Neural progenitor cell (in vitro differentiated cells): ENCODE measurements at regions not wholly inside any gene's neighbourhood (a gene's known extent, or its start where the extent isn't known, plus 50 kb on each side); places are given as distances from the start of the nearest gene placed in this dataset.
A peak's percentile ranks its signal among the peaks of the same experiment; 100 is the strongest.
"Not testable (repeated sequence)": the region's sequence is repeated elsewhere in the genome, so short reads cannot be mapped to it uniquely, and the experiment has no call there.

Source experiments
- DNase-seq: peaks from one replicate; pipeline ENCODE4 v3.0.0-alpha.2; 2016; ENCODE audit warnings: low spot score
- H2AFZ ChIP-seq: fragments of 200-600 bp; sonication (generic); replicated peaks from 2 replicates; pipeline ENCODE4 v1.6.1; 2016; ENCODE audit warnings: antibody characterized with exemption
- H3F3A ChIP-seq: fragments of 200-600 bp; sonication (generic); 2 replicates; pipeline ENCODE4 v1.6.1; 2016; ENCODE audit warnings: antibody characterized with exemption, low read depth
- H3K27ac ChIP-seq: fragments of 200-600 bp; sonication (generic); 2 replicates; pipeline ENCODE4 v1.5.1; 2016; ENCODE audit warnings: mild to moderate bottlenecking
- H3K27me3 ChIP-seq: fragments of 200-600 bp; sonication (generic); 2 replicates; pipeline ENCODE4 v1.6.1; 2016; ENCODE audit warnings: mild to moderate bottlenecking, moderate library complexity
- H3K36me3 ChIP-seq: fragments of 200-600 bp; sonication (generic); 2 replicates; pipeline ENCODE4 v1.5.1; 2016
- H3K4me1 ChIP-seq: fragments of 200-600 bp; sonication (generic); 2 replicates; pipeline ENCODE4 v1.6.1; 2016; ENCODE audit warnings: mixed run types
- H3K4me2 ChIP-seq: fragments of 200-600 bp; sonication (generic); 2 replicates; pipeline ENCODE4 v1.6.1; 2016
- H3K4me3 ChIP-seq: fragments of 200-600 bp; sonication (generic); 2 replicates; pipeline ENCODE4 v1.5.1; 2016
- H3K79me2 ChIP-seq: fragments of 200-600 bp; sonication (generic); 2 replicates; pipeline ENCODE4 v1.6.1; 2016; ENCODE audit warnings: low read depth
- H3K9ac ChIP-seq: fragments of 200-600 bp; sonication (generic); 2 replicates; pipeline ENCODE4 v1.6.1; 2016
- H3K9me3 ChIP-seq: fragments of 200-600 bp; sonication (generic); 2 replicates; pipeline ENCODE4 v1.5.1; 2016; ENCODE audit warnings: low read depth
- H4K20me1 ChIP-seq: fragments of 200-600 bp; sonication (generic); 2 replicates; pipeline ENCODE4 v1.6.1; 2016; ENCODE audit warnings: low read depth
- H3K27ac Mint-ChIP-seq: 3 replicates; pipeline ENCODE4 v1.8.0; 2021; ENCODE audit warnings: mixed read lengths
- H3K27me3 Mint-ChIP-seq: 2 replicates; pipeline ENCODE4 v1.8.0; 2022; ENCODE audit warnings: low read depth, mild to moderate bottlenecking, inconsistent platforms, moderate library complexity, mixed read lengths; ENCODE audit not compliant: insufficient read depth
- H3K36me3 Mint-ChIP-seq: 3 replicates; pipeline ENCODE4 v1.8.0; 2021; ENCODE audit warnings: mixed read lengths
- H3K4me1 Mint-ChIP-seq: 3 replicates; pipeline ENCODE4 v1.8.0; 2021; ENCODE audit warnings: mixed read lengths
- H3K4me3 Mint-ChIP-seq: 3 replicates; pipeline ENCODE4 v1.8.0; 2021; ENCODE audit warnings: mild to moderate bottlenecking, moderate library complexity, mixed read lengths
- H3K9me3 Mint-ChIP-seq: 3 replicates; pipeline ENCODE4 v1.8.0; 2020; ENCODE audit warnings: mixed read lengths
- CTCF ChIP-seq: fragments of 200-600 bp; sonication (generic); IDR thresholded peaks from 2 replicates; pipeline ENCODE4 v1.5.1; 2017; ENCODE audit warnings: antibody characterized with exemption, mild to moderate bottlenecking
- EZH2 ChIP-seq: fragments of 200-600 bp; sonication (generic); IDR thresholded peaks from 2 replicates; pipeline ENCODE4 v1.6.1; 2017; ENCODE audit warnings: antibody characterized with exemption, mild to moderate bottlenecking, moderate library complexity
- EZH2phosphoT487 ChIP-seq: fragments of 200-600 bp; sonication (generic); IDR thresholded peaks from 2 replicates; pipeline ENCODE4 v1.6.1; 2017; ENCODE audit warnings: antibody characterized with exemption

GRCh38 chr11:112623057-112623456 is 338.2 kb upstream of the NCAM1 start:
- peaks cover 9% of the 10 kb centered on the region for H3K4me1 Mint-ChIP-seq
- H4K20me1 ChIP-seq = no peaks in the 10 kb centered on the region
- no peak overlapping the region for H3K4me2 ChIP-seq
- H3F3A ChIP-seq = no peaks in the 10 kb centered on the region
- no peaks in the 10 kb centered on the region for H3K9me3 Mint-ChIP-seq
- no peak overlapping the region for H3K4me3 Mint-ChIP-seq
- H3K27ac Mint-ChIP-seq = no peak overlapping the region
- no peaks in the 10 kb centered on the region for H3K79me2 ChIP-seq
- H3K27me3 ChIP-seq = no peaks in the 10 kb centered on the region
- no peaks in the 10 kb centered on the region for H3K36me3 ChIP-seq
- no peaks in the 10 kb centered on the region for H3K9me3 ChIP-seq
- no peak for TF ChIP-seq EZH2
- TF ChIP-seq EZH2phosphoT487 = no peak
- no peak for TF ChIP-seq CTCF
- H3K9ac ChIP-seq = no peak overlapping the region
- DNase-seq = no peak
- peaks cover 7% of the 10 kb centered on the region for H3K4me1 ChIP-seq
- H3K4me3 ChIP-seq = no peak overlapping the region
- no peaks in the 10 kb centered on the region for H3K36me3 Mint-ChIP-seq
- no peak overlapping the region for H3K27ac ChIP-seq
- no peak overlapping the region for H2AFZ ChIP-seq
- H3K27me3 Mint-ChIP-seq = peaks cover 2% of the 10 kb centered on the region

GRCh38 chr11:112624431-112624830 is 336.8 kb upstream of the NCAM1 start:
- H4K20me1 ChIP-seq = no peaks in the 10 kb centered on the region
- H3K4me2 ChIP-seq = no peak overlapping the region
- Mint-ChIP-seq H3K27ac (no peak overlapping the region), H3K4me1 (peaks cover 6% of the 10 kb centered on the region), H3K36me3 (no peaks in the 10 kb centered on the region), H3K9me3 (no peaks in the 10 kb centered on the region), H3K27me3 (peaks cover 2% of the 10 kb centered on the region), H3K4me3 (no peak overlapping the region)
- no peak overlapping the region for H3K4me3 ChIP-seq
- no peak overlapping the region for H3K9ac ChIP-seq
- no peaks in the 10 kb centered on the region for H3K36me3 ChIP-seq
- H3K79me2 ChIP-seq = no peaks in the 10 kb centered on the region
- no peaks in the 10 kb centered on the region for H3K9me3 ChIP-seq
- peaks cover 7% of the 10 kb centered on the region for H3K4me1 ChIP-seq
- no peak overlapping the region for H3K27ac ChIP-seq
- no peak overlapping the region for H2AFZ ChIP-seq
- TF ChIP-seq CTCF (no peak), EZH2phosphoT487 (no peak), EZH2 (no peak)
- H3K27me3 ChIP-seq = no peaks in the 10 kb centered on the region
- H3F3A ChIP-seq = no peaks in the 10 kb centered on the region
- no peak for DNase-seq

GRCh38 chr11:112624971-112625370 is 336.2 kb upstream of the NCAM1 start:
- not testable (repeated sequence) for H3K4me2 ChIP-seq, H3K36me3 ChIP-seq, H3F3A ChIP-seq, H3K27ac Mint-ChIP-seq, H3K4me1 ChIP-seq, H4K20me1 ChIP-seq, H3K36me3 Mint-ChIP-seq, H3K27ac ChIP-seq, H3K4me3 Mint-ChIP-seq, H3K27me3 Mint-ChIP-seq, H3K27me3 ChIP-seq, H3K9me3 Mint-ChIP-seq, DNase-seq, H3K79me2 ChIP-seq, H3K4me3 ChIP-seq, H3K9ac ChIP-seq, H3K9me3 ChIP-seq, H2AFZ ChIP-seq, H3K4me1 Mint-ChIP-seq

GRCh38 chr11:112625814-112626213 is 335.4 kb upstream of the NCAM1 start:
- H3K4me1 ChIP-seq = peaks cover 7% of the 10 kb centered on the region
- DNase-seq = peak; percentile 56
- H3K9me3 ChIP-seq = no peaks in the 10 kb centered on the region
- Mint-ChIP-seq H3K4me3 (no peak overlapping the region), H3K9me3 (no peaks in the 10 kb centered on the region), H3K27ac (no peak overlapping the region), H3K36me3 (no peaks in the 10 kb centered on the region), H3K27me3 (peaks cover under 1% of the 10 kb centered on the region), H3K4me1 (peaks cover 6% of the 10 kb centered on the region)
- H4K20me1 ChIP-seq = no peaks in the 10 kb centered on the region
- no peaks in the 10 kb centered on the region for H3K79me2 ChIP-seq
- TF ChIP-seq CTCF = no peak
- no peak for TF ChIP-seq EZH2phosphoT487
- TF ChIP-seq EZH2 = no peak
- no peak overlapping the region for H3K9ac ChIP-seq
- no peaks in the 10 kb centered on the region for H3K27me3 ChIP-seq
- no peak overlapping the region for H3K4me3 ChIP-seq
- no peak overlapping the region for H3K27ac ChIP-seq
- H2AFZ ChIP-seq = no peak overlapping the region
- no peaks in the 10 kb centered on the region for H3F3A ChIP-seq
- no peak overlapping the region for H3K4me2 ChIP-seq
- H3K36me3 ChIP-seq = no peaks in the 10 kb centered on the region
